Activated CD8-positive, alpha-beta T cell treated with anti-CD3 and anti-CD28 coated beads for 36 hours (primary cell): ENCODE measurements at regions not wholly inside any gene's neighbourhood (a gene's known extent, or its start where the extent isn't known, plus 50 kb on each side); places are given as distances from the start of the nearest gene placed in this dataset.

Source experiments
- ATAC-seq: fragments of 200-7000 bp; cut with Tn5 transposase; one replicate; pipeline ENCODE4 v1.10.0; 2021; ENCODE audit warnings: mild to moderate bottlenecking, moderate library complexity
- CTCF ChIA-PET: fragments of 350-600 bp; sonication (Branson Sonifier 250); formaldehyde crosslinking; loops from one replicate; lab custom pipeline; 2021; ENCODE audit warnings: antibody characterized with exemption; lab: Charles Lee
- POLR2A ChIA-PET: fragments of 350-600 bp; sonication (Branson Sonifier 250); formaldehyde crosslinking; loops from one replicate; lab custom pipeline; 2021; ENCODE audit warnings: antibody characterized with exemption; lab: Charles Lee
- DNase-seq: peaks from one replicate; pipeline ENCODE4 v3.0.0-alpha.2; 2020
- H3K27ac Mint-ChIP-seq: one replicate; pipeline ENCODE4 v1.8.0; 2021; ENCODE audit warnings: mild to moderate bottlenecking, mixed read lengths
- H3K27me3 Mint-ChIP-seq: one replicate; pipeline ENCODE4 v1.8.0; 2021; ENCODE audit warnings: mixed read lengths
- H3K36me3 Mint-ChIP-seq: one replicate; pipeline ENCODE4 v1.8.0; 2021; ENCODE audit warnings: low read depth, mixed read lengths
- H3K4me1 Mint-ChIP-seq: one replicate; pipeline ENCODE4 v1.8.0; 2021; ENCODE audit warnings: low read depth, mixed read lengths
- H3K4me3 Mint-ChIP-seq: one replicate; pipeline ENCODE4 v1.8.0; 2021; ENCODE audit warnings: mild to moderate bottlenecking, moderate library complexity, mixed read lengths
- H3K9me3 Mint-ChIP-seq: one replicate; pipeline ENCODE4 v1.8.0; 2021; ENCODE audit warnings: mixed read lengths
- intact Hi-C: fragments of 100-400 bp; cut with micrococcal nuclease; formaldehyde crosslinking; loops from one replicate; pipeline ENCODE4 v1.10.0; 2022
- TF ChIP-seq, protein P1 (sequence below): fragments of 200-600 bp; IDR thresholded peaks from one replicate; pipeline ENCODE4 v1.8.0; 2022; ENCODE audit warnings: antibody characterized with exemption, mild to moderate bottlenecking

DNA sequence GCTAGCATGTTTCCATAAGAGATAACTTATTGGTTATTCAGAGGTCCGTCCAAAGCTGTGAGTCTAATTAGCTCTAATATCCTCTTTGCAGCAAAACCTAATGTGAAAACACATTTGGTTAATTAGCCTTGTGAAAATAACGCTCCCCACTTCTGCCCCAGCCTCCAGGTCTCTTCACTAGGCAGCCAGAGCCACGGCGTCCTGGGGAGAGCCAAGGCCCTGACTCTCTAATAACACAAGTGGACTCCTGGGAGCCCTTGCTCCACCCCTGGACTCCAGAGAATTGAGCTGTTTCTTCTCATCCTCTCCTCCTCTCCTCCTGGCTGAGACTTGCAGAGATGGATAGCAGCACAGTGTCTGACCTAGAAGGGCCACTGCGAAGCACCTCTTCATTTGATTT is 78.8 kb downstream of the CCDC185 start:
- Mint-ChIP-seq H3K4me1 (no peaks in the 10 kb centered on the region), H3K4me3 (no peak overlapping the region), H3K36me3 (no peaks in the 10 kb centered on the region), H3K27ac (no peak overlapping the region), H3K9me3 (no peaks in the 10 kb centered on the region), H3K27me3 (peaks cover 9% of the 10 kb centered on the region)
- CTCF ChIA-PET, result interaction anchor here (1.3 kb wide), 2 partner anchors 13 to 156 kb away, joined by 3 read pairs; no protein-coding TSS in a partner anchor
- DNase-seq, result no peak
- POLR2A ChIA-PET, result no interaction called here
- intact Hi-C loops, result no loop called here
- no peak for ATAC-seq
- TF ChIP-seq, protein P1, sequence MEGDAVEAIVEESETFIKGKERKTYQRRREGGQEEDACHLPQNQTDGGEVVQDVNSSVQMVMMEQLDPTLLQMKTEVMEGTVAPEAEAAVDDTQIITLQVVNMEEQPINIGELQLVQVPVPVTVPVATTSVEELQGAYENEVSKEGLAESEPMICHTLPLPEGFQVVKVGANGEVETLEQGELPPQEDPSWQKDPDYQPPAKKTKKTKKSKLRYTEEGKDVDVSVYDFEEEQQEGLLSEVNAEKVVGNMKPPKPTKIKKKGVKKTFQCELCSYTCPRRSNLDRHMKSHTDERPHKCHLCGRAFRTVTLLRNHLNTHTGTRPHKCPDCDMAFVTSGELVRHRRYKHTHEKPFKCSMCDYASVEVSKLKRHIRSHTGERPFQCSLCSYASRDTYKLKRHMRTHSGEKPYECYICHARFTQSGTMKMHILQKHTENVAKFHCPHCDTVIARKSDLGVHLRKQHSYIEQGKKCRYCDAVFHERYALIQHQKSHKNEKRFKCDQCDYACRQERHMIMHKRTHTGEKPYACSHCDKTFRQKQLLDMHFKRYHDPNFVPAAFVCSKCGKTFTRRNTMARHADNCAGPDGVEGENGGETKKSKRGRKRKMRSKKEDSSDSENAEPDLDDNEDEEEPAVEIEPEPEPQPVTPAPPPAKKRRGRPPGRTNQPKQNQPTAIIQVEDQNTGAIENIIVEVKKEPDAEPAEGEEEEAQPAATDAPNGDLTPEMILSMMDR, result no peak

DNA sequence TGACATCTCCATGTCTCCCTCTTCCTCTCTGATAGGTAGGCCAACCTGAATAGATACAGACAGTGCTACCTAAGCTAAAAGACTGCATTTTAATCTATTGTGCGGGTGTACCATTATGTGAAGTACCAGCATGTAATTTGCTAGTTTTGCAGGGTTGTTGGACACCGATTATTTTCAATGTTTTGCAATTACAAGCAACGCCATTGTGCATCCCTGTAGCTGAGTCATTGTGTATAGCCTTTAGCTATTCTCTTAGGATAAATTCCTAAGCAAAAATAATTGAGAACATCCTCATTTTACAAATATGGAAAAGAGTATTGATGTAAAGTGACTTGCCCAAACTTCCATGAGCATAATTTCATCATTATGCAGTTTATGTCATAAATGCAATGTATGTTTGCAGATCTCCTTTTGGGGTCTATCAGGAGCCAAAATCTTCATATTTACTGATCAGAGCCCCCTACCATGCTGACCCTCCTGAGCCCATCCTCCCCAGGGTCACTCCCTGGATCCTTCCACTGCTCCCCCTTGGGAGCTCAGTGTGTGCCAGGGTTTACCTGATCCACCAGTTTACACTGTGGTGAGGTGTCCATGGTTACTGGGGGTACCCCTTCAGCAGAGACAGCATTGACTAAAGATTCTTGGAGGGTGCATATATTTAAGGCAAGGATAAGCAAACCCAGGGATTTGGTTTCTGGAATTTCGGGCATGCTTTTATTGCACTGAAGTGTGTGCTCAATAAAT is 80.6 kb downstream of the CCDC185 start:
- ChIA-PET POLR2A (no interaction called here), CTCF (no interaction called here)
- intact Hi-C loops, result no loop called here
- DNase-seq (no peak), ATAC-seq (no peak)
- H3K4me1 Mint-ChIP-seq, result no peaks in the 10 kb centered on the region
- TF ChIP-seq, protein P1, result no peak
- H3K9me3 Mint-ChIP-seq, result no peaks in the 10 kb centered on the region
- no peak overlapping the region for H3K4me3 Mint-ChIP-seq
- no peak overlapping the region for H3K27ac Mint-ChIP-seq
- no peaks in the 10 kb centered on the region for H3K36me3 Mint-ChIP-seq
- H3K27me3 Mint-ChIP-seq, result peaks cover 22% of the 10 kb centered on the region

DNA sequence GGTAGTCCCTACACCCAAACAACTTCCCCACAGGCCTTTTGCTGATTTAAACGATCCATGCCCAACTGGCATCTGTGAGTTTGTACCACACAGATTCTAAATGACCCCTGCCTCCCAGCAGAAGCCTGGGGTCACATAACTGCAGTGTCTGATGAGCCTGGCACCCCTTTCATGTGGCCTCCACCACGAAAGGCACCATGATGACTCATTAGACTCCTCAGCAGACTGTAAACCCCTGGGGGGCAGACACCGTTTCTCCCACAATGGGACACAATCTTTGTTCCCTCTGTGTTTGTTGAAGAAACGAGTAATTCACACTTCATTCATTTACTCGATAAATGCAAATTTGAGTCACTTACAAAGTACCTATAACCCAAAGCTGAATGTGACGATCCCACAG is 81.6 kb downstream of the CCDC185 start:
- Mint-ChIP-seq H3K9me3 (no peaks in the 10 kb centered on the region), H3K27ac (no peak overlapping the region), H3K4me1 (no peaks in the 10 kb centered on the region), H3K36me3 (no peaks in the 10 kb centered on the region), H3K4me3 (no peak overlapping the region), H3K27me3 (peaks cover 22% of the 10 kb centered on the region)
- POLR2A ChIA-PET, result interaction anchor here (0.6 kb wide), 1 partner anchor 304 kb away, joined by 3 read pairs; no protein-coding TSS in a partner anchor
- CTCF ChIA-PET, result no interaction called here
- DNase-seq, result no peak
- intact Hi-C loops, result no loop called here
- ATAC-seq, result no peak
- TF ChIP-seq, protein P1, result no peak

DNA sequence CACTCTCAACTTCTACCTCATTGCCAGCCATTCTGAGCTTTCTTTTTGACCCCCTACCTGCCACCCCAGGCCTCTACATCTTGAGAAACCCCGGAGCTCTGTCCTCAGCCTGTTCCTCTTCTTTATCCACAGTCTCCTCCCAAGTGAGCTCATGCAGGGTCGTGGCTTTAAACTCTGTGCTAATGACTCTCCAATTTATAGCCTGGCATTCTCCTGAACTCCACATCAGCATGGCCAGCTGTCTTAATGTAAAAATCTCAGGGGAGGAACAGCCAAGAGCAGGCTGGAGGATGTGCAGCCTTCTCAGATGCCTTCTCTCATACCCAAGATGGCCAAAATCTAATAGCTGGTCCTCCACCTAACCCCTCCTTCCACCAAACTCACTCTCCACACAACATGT is 84.2 kb downstream of the CCDC185 start:
- Mint-ChIP-seq H3K27me3 (peaks cover 25% of the 10 kb centered on the region), H3K4me1 (no peaks in the 10 kb centered on the region), H3K27ac (no peak overlapping the region), H3K4me3 (no peak overlapping the region), H3K36me3 (no peaks in the 10 kb centered on the region), H3K9me3 (no peaks in the 10 kb centered on the region)
- CTCF ChIA-PET, result interaction anchor here (0.5 kb wide), 1 partner anchor 24 kb away, joined by 3 read pairs; no protein-coding TSS in a partner anchor
- ATAC-seq (no peak), DNase-seq (no peak)
- TF ChIP-seq, protein P1, result no peak
- POLR2A ChIA-PET, result no interaction called here
- intact Hi-C loops, result no loop called here

DNA sequence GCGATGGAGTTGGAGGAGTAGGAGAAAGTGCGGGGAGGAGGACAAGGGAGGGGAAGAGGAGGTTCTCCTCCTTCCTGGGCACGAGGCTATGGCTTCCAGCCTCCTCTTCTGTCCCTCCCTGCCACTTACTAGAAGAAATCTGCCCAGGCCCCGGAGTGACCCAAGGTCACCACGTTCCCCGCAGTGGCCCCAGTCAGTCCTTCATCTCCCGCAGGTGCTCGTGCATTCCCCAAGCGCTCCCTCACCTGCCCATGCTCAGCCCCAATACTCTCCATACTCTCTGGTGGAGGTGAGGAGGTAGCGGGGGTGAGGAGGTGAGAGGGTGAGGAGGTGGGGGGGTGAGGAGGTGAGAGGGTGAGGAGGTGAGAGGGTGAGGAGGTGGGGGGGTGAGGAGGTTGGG is 85.4 kb downstream of the CCDC185 start:
- DNase-seq (no peak), ATAC-seq (no peak)
- CTCF ChIA-PET, result no interaction called here
- intact Hi-C loops, result no loop called here
- Mint-ChIP-seq H3K9me3 (no peaks in the 10 kb centered on the region), H3K4me3 (no peak overlapping the region), H3K36me3 (no peaks in the 10 kb centered on the region), H3K27ac (no peak overlapping the region), H3K27me3 (peaks cover 25% of the 10 kb centered on the region), H3K4me1 (no peaks in the 10 kb centered on the region)
- TF ChIP-seq, protein P1, result no peak
- POLR2A ChIA-PET, result no interaction called here
